GM23338 (cell line): ENCODE measurements at regions not wholly inside any gene's neighbourhood (a gene's known extent, or its start where the extent isn't known, plus 50 kb on each side); places are given as distances from the start of the nearest gene placed in this dataset.
A peak's percentile ranks its signal among the peaks of the same experiment; 100 is the strongest.

Source experiments
- ATAC-seq: fragments of 200-7000 bp; cut with Tn5 transposase; 3 replicates; pipeline ENCODE4 v1.9.1; 2020
- DNase-seq: peaks from one replicate; pipeline ENCODE4 v3.0.0-alpha.2; 2015; ENCODE audit warnings: low spot score
- H2AFZ ChIP-seq: fragments of 200-600 bp; sonication (generic); 2 replicates; pipeline ENCODE4 v1.8.0; 2016; ENCODE audit warnings: antibody characterized with exemption, mild to moderate bottlenecking, moderate library complexity
- H3F3A ChIP-seq: fragments of 200-600 bp; sonication (generic); replicated peaks from 2 replicates; pipeline ENCODE4 v1.8.0; 2017; ENCODE audit warnings: antibody characterized with exemption, mixed run types, low read depth
- H3K27ac ChIP-seq: fragments of 200-600 bp; sonication (generic); 2 replicates; pipeline ENCODE4 v1.6.1; 2016; ENCODE audit warnings: low read depth
- H3K27me3 ChIP-seq: fragments of 200-600 bp; sonication (generic); 2 replicates; pipeline ENCODE4 v1.8.0; 2016; ENCODE audit warnings: mild to moderate bottlenecking, mixed run types, moderate library complexity; ENCODE audit not compliant: insufficient read depth
- H3K36me3 ChIP-seq: fragments of 200-600 bp; sonication (generic); 2 replicates; pipeline ENCODE4 v1.8.0; 2016; ENCODE audit warnings: mild to moderate bottlenecking; ENCODE audit not compliant: insufficient read depth
- H3K4me1 ChIP-seq: fragments of 200-600 bp; sonication (generic); 2 replicates; pipeline ENCODE4 v1.8.0; 2016; ENCODE audit warnings: mild to moderate bottlenecking, moderate library complexity; ENCODE audit not compliant: insufficient read depth
- H3K4me2 ChIP-seq: fragments of 200-600 bp; sonication (generic); 2 replicates; pipeline ENCODE4 v1.7.1; 2017; ENCODE audit warnings: mixed run types
- H3K4me3 ChIP-seq: fragments of 200-600 bp; sonication (generic); 2 replicates; pipeline ENCODE4 v1.6.1; 2016; ENCODE audit warnings: mixed run types
- H3K79me2 ChIP-seq: fragments of 200-600 bp; sonication (generic); replicated peaks from 2 replicates; pipeline ENCODE4 v1.8.0; 2017; ENCODE audit warnings: mild to moderate bottlenecking; ENCODE audit not compliant: insufficient read depth
- H3K9me2 ChIP-seq: fragments of 200-600 bp; sonication (generic); 2 replicates; pipeline ENCODE4 v1.8.0; 2017; ENCODE audit not compliant: insufficient read depth
- H4K20me1 ChIP-seq: fragments of 200-600 bp; sonication (generic); replicated peaks from 2 replicates; pipeline ENCODE4 v1.8.0; 2017; ENCODE audit warnings: mild to moderate bottlenecking; ENCODE audit not compliant: insufficient read depth
- H3K27ac Mint-ChIP-seq: 2 replicates; pipeline ENCODE4 v1.8.0; 2020; ENCODE audit warnings: inconsistent platforms, mild to moderate bottlenecking, moderate library complexity, mixed read lengths
- H3K27me3 Mint-ChIP-seq: 3 replicates; pipeline ENCODE4 v1.8.0; 2022; ENCODE audit warnings: low read depth, mild to moderate bottlenecking, moderate library complexity, mixed read lengths, inconsistent platforms; ENCODE audit not compliant: insufficient read depth, poor library complexity
- H3K36me3 Mint-ChIP-seq: 3 replicates; pipeline ENCODE4 v1.8.0; 2021; ENCODE audit warnings: low read depth, mild to moderate bottlenecking, inconsistent platforms, moderate library complexity, mixed read lengths
- H3K4me1 Mint-ChIP-seq: 3 replicates; pipeline ENCODE4 v1.8.0; 2020; ENCODE audit warnings: mild to moderate bottlenecking, inconsistent platforms, mixed read lengths
- H3K4me3 Mint-ChIP-seq: 3 replicates; pipeline ENCODE4 v1.8.0; 2021; ENCODE audit warnings: moderate library complexity, mild to moderate bottlenecking, inconsistent platforms, mixed read lengths
- H3K9me3 Mint-ChIP-seq: 3 replicates; pipeline ENCODE4 v1.8.0; 2020; ENCODE audit warnings: moderate library complexity, mild to moderate bottlenecking, inconsistent platforms, mixed read lengths
- CTCF ChIP-seq, 2 experiments: fragments of 200-600 bp in 1 of 2; sonication (generic) in 1 of 2; conservative IDR thresholded peaks; 2 replicates each; pipeline versions ENCODE4 v1.5.1 to v1.6.1; 2016 to 2017; ENCODE audit warnings: antibody characterized with exemption in 2 of 2, low read depth in 2 of 2, mild to moderate bottlenecking in 2 of 2, moderate library complexity in 1 of 2
- ETS1 ChIP-seq: IDR thresholded peaks from 2 replicates; pipeline ENCODE4 v1.6.1; 2016; ENCODE audit warnings: antibody characterized with exemption
- EZH2 ChIP-seq: fragments of 200-600 bp; sonication (generic); IDR thresholded peaks from one replicate; pipeline ENCODE4 v1.8.0; 2017; ENCODE audit warnings: antibody characterized with exemption, mild to moderate bottlenecking, low read depth; ENCODE audit not compliant: unreplicated experiment
- EZH2phosphoT487 ChIP-seq: fragments of 200-600 bp; sonication (generic); IDR thresholded peaks from one replicate; pipeline ENCODE4 v1.8.1; 2018; ENCODE audit warnings: antibody characterized with exemption; ENCODE audit not compliant: unreplicated experiment
- JUNB ChIP-seq: IDR thresholded peaks from one replicate; pipeline ENCODE4 v1.6.1; 2016; ENCODE audit warnings: antibody characterized with exemption; ENCODE audit not compliant: unreplicated experiment
- NANOG ChIP-seq: IDR thresholded peaks from 2 replicates; pipeline ENCODE4 v1.6.1; 2016; ENCODE audit warnings: antibody characterized with exemption, borderline replicate concordance
- POLR2AphosphoS5 ChIP-seq: IDR thresholded peaks from 2 replicates; pipeline ENCODE4 v1.6.1; 2016; ENCODE audit warnings: antibody characterized with exemption, low read depth
- ZNF114 ChIP-seq: fragments of 250-450 bp; sonication (Bioruptor Pico); IDR thresholded peaks from 2 replicates; pipeline ENCODE4 v1.5.0; 2020; ENCODE audit warnings: mild to moderate bottlenecking, moderate library complexity
- ZNF331 ChIP-seq: fragments of 250-450 bp; sonication (Bioruptor Pico); IDR thresholded peaks from 2 replicates; pipeline ENCODE4 v1.5.0; 2020; ENCODE audit warnings: low read depth, mild to moderate bottlenecking, moderate library complexity
- ZNF462 ChIP-seq: fragments of 250-450 bp; sonication (Bioruptor Pico); IDR thresholded peaks from 2 replicates; pipeline ENCODE4 v1.5.0; 2020; ENCODE audit warnings: mild to moderate bottlenecking, moderate library complexity

GRCh38 chr3:101964861-101965260 is 115.5 kb downstream of the NFKBIZ start:
- Mint-ChIP-seq H3K9me3 (no peaks in the 10 kb centered on the region; the same call in 2 of the 3 replicates), H3K36me3 (no peaks in the 10 kb centered on the region), H3K27me3 (no peaks in the 10 kb centered on the region), H3K4me3 (no peak overlapping the region), H3K27ac (no peak overlapping the region), H3K4me1 (no peaks in the 10 kb centered on the region)
- no peak overlapping the region for H3K4me2 ChIP-seq
- H3K9me2 ChIP-seq = no peaks in the 10 kb centered on the region
- H3K36me3 ChIP-seq = no peaks in the 10 kb centered on the region
- H4K20me1 ChIP-seq = no peaks in the 10 kb centered on the region
- H2AFZ ChIP-seq = no peak overlapping the region
- no peaks in the 10 kb centered on the region for H3F3A ChIP-seq
- peak; percentile 19 for DNase-seq
- H3K4me3 ChIP-seq = no peak overlapping the region
- no peaks in the 10 kb centered on the region for H3K4me1 ChIP-seq
- H3K79me2 ChIP-seq = no peaks in the 10 kb centered on the region
- no peak for TF ChIP-seq EZH2phosphoT487
- no peak for TF ChIP-seq ZNF331 (CRISPR knock-in tag)
- no peak for TF ChIP-seq EZH2
- TF ChIP-seq NANOG = no peak
- TF ChIP-seq POLR2AphosphoS5 = no peak
- no peak for TF ChIP-seq JUNB
- TF ChIP-seq CTCF (conservative IDR thresholded peaks at IDR 0.05; ENCODE audit: low read depth in 2 of 2) = no peak
- H3K27me3 ChIP-seq = no peaks in the 10 kb centered on the region
- no peak overlapping the region for H3K27ac ChIP-seq
- ATAC-seq = peak; percentile 62

- ATAC-seq (no peak), DNase-seq (no peak)
- Histone ChIP-seq H2AFZ (no peak overlapping the region), H3K27ac (no peak overlapping the region), H3K4me3 (no peak overlapping the region), H3K27me3 (no peaks in the 10 kb centered on the region), H3K9me2 (no peaks in the 10 kb centered on the region), H3K36me3 (no peaks in the 10 kb centered on the region), H4K20me1 (no peaks in the 10 kb centered on the region), H3K4me1 (no peaks in the 10 kb centered on the region), H3K4me2 (no peak overlapping the region), H3F3A (no peaks in the 10 kb centered on the region), H3K79me2 (no peaks in the 10 kb centered on the region)
- Mint-ChIP-seq H3K27me3 (no peaks in the 10 kb centered on the region), H3K4me1 (no peaks in the 10 kb centered on the region), H3K27ac (no peak overlapping the region), H3K36me3 (no peaks in the 10 kb centered on the region), H3K9me3 (no peaks in the 10 kb centered on the region; the same call in 2 of the 3 replicates), H3K4me3 (no peak overlapping the region)
- TF ChIP-seq ZNF462 (CRISPR knock-in tag) (no peak), NANOG (no peak), JUNB (no peak), CTCF (conservative IDR thresholded peaks at IDR 0.05; ENCODE audit: low read depth in 2 of 2) (no peak), ETS1 (no peak), ZNF114 (CRISPR knock-in tag) (no peak)
These were observed 116.9 kb downstream of the NFKBIZ start for GRCh38 chr3:101966226-101966625.
